ENCODE measurements at regions not wholly inside any gene's neighbourhood (a gene's known extent, or its start where the extent isn't known, plus 50 kb on each side); places are given as distances from the start of the nearest gene placed in this dataset.

- no peak for DNase-seq
Measured at GRCh38 chr6:97822632-97823031, 539.6 kb upstream of the MMS22L start.

- no peak for DNase-seq
Measured at GRCh38 chr6:97841763-97842162, 558.7 kb upstream of the MMS22L start.

GRCh38 chr6:97842521-97842920, 559.5 kb upstream of the MMS22L start:
- no peak for DNase-seq

- DNase-seq = no peak
Measured at GRCh38 chr6:97849390-97849789, 566.4 kb upstream of the MMS22L start.

GRCh38 chr6:97850458-97851212, 567.6 kb upstream of the MMS22L start:
- peak; percentile 44 for DNase-seq

GRCh38 chr6:97863697-97864096, 580.7 kb upstream of the MMS22L start:
- DNase-seq = no peak

- DNase-seq = no peak
Measured at GRCh38 chr6:97864366-97864765, 581.4 kb upstream of the MMS22L start.

- no peak for DNase-seq
Measured at GRCh38 chr6:97864826-97865225, 581.8 kb upstream of the MMS22L start.

- DNase-seq = no peak
Measured at GRCh38 chr6:97865612-97866011, 582.6 kb upstream of the MMS22L start.

- no peak for DNase-seq
Measured at GRCh38 chr6:97866616-97867015, 583.6 kb upstream of the MMS22L start.

- no peak for DNase-seq
Measured at GRCh38 chr6:97867177-97867576, 584.2 kb upstream of the MMS22L start.

GRCh38 chr6:97870273-97870672, 587.3 kb upstream of the MMS22L start:
- no peak for DNase-seq

GRCh38 chr6:97876711-97877110, 593.7 kb upstream of the MMS22L start:
- DNase-seq = no peak

- DNase-seq = no peak
Measured at GRCh38 chr6:97882755-97883154, 599.7 kb upstream of the MMS22L start.

- DNase-seq = no peak
Measured at GRCh38 chr6:97885325-97885724, 602.3 kb upstream of the MMS22L start.

- DNase-seq = no peak
Measured at GRCh38 chr6:97885828-97886227, 602.8 kb upstream of the MMS22L start.

- DNase-seq = no peak
Measured at GRCh38 chr6:97901531-97901930, 618.5 kb upstream of the MMS22L start.

- DNase-seq = no peak
Measured at GRCh38 chr6:97909380-97909779, 626.4 kb upstream of the MMS22L start.

GRCh38 chr6:97913721-97914120, 630.7 kb upstream of the MMS22L start:
- no peak for DNase-seq

- no peak for DNase-seq
Measured at GRCh38 chr6:97914912-97915311, 631.9 kb upstream of the MMS22L start.

GRCh38 chr6:97915537-97915936, 632.5 kb upstream of the MMS22L start:
- no peak for DNase-seq

- no peak for DNase-seq
Measured at GRCh38 chr6:97917369-97917768, 634.4 kb upstream of the MMS22L start.

- DNase-seq = no peak
Measured at GRCh38 chr6:97919046-97919445, 636.0 kb upstream of the MMS22L start.

- no peak for DNase-seq
Measured at GRCh38 chr6:97919631-97920030, 636.6 kb upstream of the MMS22L start.

GRCh38 chr6:97923249-97923648, 640.2 kb upstream of the MMS22L start:
- DNase-seq = no peak
